ENCODE measurements at regions not wholly inside any gene's neighbourhood (a gene's known extent, or its start where the extent isn't known, plus 50 kb on each side); places are given as distances from the start of the nearest gene placed in this dataset.

DNA sequence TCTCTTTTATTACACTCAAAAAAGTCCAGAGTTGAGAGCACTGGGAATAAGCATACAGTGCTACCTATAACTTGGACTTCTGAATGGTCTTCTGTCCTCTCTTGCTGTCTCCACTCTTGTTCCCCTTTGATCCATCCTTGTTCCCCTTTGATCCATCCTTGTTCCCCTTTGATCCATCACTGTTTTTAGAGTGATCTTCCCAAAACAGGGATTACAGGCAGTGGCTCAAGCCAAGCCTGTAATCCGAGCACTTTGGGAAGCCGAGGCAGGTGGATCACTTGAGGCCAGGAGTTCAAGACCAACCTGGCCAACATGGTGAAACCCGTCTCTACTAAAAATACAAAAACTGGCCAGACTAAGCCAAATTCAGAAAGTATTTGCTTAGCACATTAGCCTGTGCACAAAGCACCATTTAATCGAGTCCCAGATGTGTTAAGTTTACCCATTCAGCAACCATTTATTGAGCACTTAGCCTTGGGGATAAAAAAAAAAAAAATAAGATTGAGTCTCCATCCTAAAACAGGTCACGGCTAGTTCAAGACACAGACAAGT lies 65.0 kb upstream of the NHSL1 start:
- TF ChIP-seq, protein P1, sequence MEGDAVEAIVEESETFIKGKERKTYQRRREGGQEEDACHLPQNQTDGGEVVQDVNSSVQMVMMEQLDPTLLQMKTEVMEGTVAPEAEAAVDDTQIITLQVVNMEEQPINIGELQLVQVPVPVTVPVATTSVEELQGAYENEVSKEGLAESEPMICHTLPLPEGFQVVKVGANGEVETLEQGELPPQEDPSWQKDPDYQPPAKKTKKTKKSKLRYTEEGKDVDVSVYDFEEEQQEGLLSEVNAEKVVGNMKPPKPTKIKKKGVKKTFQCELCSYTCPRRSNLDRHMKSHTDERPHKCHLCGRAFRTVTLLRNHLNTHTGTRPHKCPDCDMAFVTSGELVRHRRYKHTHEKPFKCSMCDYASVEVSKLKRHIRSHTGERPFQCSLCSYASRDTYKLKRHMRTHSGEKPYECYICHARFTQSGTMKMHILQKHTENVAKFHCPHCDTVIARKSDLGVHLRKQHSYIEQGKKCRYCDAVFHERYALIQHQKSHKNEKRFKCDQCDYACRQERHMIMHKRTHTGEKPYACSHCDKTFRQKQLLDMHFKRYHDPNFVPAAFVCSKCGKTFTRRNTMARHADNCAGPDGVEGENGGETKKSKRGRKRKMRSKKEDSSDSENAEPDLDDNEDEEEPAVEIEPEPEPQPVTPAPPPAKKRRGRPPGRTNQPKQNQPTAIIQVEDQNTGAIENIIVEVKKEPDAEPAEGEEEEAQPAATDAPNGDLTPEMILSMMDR (IDR thresholded peaks at IDR 0.05) = no peak
- TF ChIP-seq POLR2A (IDR thresholded peaks at IDR 0.05) = no peak
